OCI-LY7 (cell line): ENCODE measurements at regions not wholly inside any gene's neighbourhood (a gene's known extent, or its start where the extent isn't known, plus 50 kb on each side); places are given as distances from the start of the nearest gene placed in this dataset.

Experiments used
- BruUV-seq: library from RNA; stranded (reverse); fragments of 400-500 nt; replicated peaks from 2 replicates; lab custom pipeline; 2021; lab: Mats Ljungman, UMichigan
- CTCF ChIA-PET: fragments of 300-600 bp; sonication (Branson Sonifier 250); formaldehyde crosslinking; loops from one replicate; lab custom pipeline; 2022; ENCODE audit warnings: antibody characterized with exemption; ENCODE audit not compliant: unreplicated experiment; lab: Charles Lee
- POLR2A ChIA-PET: fragments of 300-600 bp; sonication (Branson Sonifier 250); formaldehyde crosslinking; loops from one replicate; lab custom pipeline; 2022; ENCODE audit warnings: antibody characterized with exemption; lab: Charles Lee
- DNase-seq: peaks from one replicate; pipeline ENCODE4 v3.0.0-alpha.2; 2015; ENCODE audit warnings: low spot score
- H2AFZ ChIP-seq: fragments of 200-600 bp; sonication (generic), shearing (Covaris generic); 2 replicates; pipeline ENCODE4 v1.6.1; 2014; ENCODE audit warnings: mild to moderate bottlenecking, antibody characterized with exemption, low read length, moderate library complexity
- H3K27ac ChIP-seq: fragments of 200-600 bp; sonication (generic); 2 replicates; pipeline ENCODE4 v1.5.1; 2014; ENCODE audit warnings: mixed run types, low read depth, mild to moderate bottlenecking, moderate library complexity, low read length, inconsistent platforms; ENCODE audit not compliant: poor library complexity, severe bottlenecking
- H3K36me3 ChIP-seq: fragments of 200-600 bp; sonication (generic); 2 replicates; pipeline ENCODE4 v1.6.1; 2014; ENCODE audit warnings: mild to moderate bottlenecking, antibody characterized with exemption, low read length, moderate library complexity, mixed read lengths; ENCODE audit not compliant: insufficient read depth
- H3K4me1 ChIP-seq: fragments of 200-600 bp; sonication (generic); 2 replicates; pipeline ENCODE4 v1.5.1; 2014; ENCODE audit warnings: mild to moderate bottlenecking, low read length; ENCODE audit not compliant: insufficient read depth, poor library complexity, severe bottlenecking
- H3K4me2 ChIP-seq: fragments of 200-600 bp; sonication (generic); 2 replicates; pipeline ENCODE4 v1.6.1; 2014; ENCODE audit warnings: mild to moderate bottlenecking, low read length
- H3K4me3 ChIP-seq: fragments of 200-600 bp; sonication (generic); 2 replicates; pipeline ENCODE4 v1.5.1; 2014; ENCODE audit warnings: mild to moderate bottlenecking, low read depth, low read length; ENCODE audit not compliant: poor library complexity, severe bottlenecking
- H3K79me2 ChIP-seq: fragments of 200-600 bp; sonication (generic); 2 replicates; pipeline ENCODE4 v1.6.1; 2016; ENCODE audit warnings: low read depth, mild to moderate bottlenecking, low read length, moderate library complexity, mixed read lengths; ENCODE audit not compliant: insufficient read depth
- H3K9me2 ChIP-seq: fragments of 200-600 bp; sonication (generic); 2 replicates; pipeline ENCODE4 v1.6.1; 2016; ENCODE audit warnings: mild to moderate bottlenecking, low read length, mixed read lengths; ENCODE audit not compliant: insufficient read depth
- H3K9me3 ChIP-seq: fragments of 200-600 bp; sonication (generic); 2 replicates; pipeline ENCODE4 v1.6.1; 2014; ENCODE audit warnings: mild to moderate bottlenecking, mixed run types, low read length, mixed read lengths
- H4K20me1 ChIP-seq: fragments of 200-600 bp; sonication (generic); 2 replicates; pipeline ENCODE4 v1.6.1; 2014; ENCODE audit warnings: mild to moderate bottlenecking, antibody characterized with exemption, low read length, moderate library complexity, mixed read lengths; ENCODE audit not compliant: insufficient read depth
- CTCF ChIP-seq: fragments of 200-600 bp; sonication (generic); conservative IDR thresholded peaks from 2 replicates; pipeline ENCODE4 v1.5.1; 2014; ENCODE audit warnings: mild to moderate bottlenecking, antibody characterized with exemption, low read length, moderate library complexity, mixed read lengths
- EZH2phosphoT487 ChIP-seq: fragments of 200-600 bp; sonication (generic); IDR thresholded peaks from 2 replicates; pipeline ENCODE4 v1.6.1; 2018; ENCODE audit warnings: low read depth, borderline replicate concordance, mild to moderate bottlenecking, mixed run types, antibody characterized with exemption, low read length, moderate library complexity, mixed read lengths
- intact Hi-C: fragments of 100-400 bp; cut with micrococcal nuclease; formaldehyde crosslinking; loops from one replicate; pipeline ENCODE4 v1.10.0; 2022; ENCODE audit not compliant: unreplicated experiment

DNA sequence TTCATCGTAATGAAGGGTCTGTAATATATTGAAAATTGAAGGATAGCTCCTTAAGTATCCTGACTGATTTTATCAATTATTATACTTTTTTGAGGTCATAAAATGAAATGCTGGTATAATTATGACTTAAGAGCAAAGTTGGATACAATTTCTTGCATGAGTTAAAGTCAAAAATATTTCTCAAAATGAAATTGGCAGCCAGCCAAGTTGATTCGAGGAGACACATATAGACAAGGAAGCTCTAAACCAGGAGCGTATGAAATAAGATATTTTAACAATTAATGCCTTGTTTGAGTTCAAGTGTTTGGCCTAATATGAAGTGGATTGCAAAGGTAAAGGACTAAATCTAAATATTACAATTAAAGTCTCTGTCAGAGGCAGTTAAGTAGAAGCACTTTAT lies 260.4 kb upstream of the DSEL start:
- intact Hi-C loops, result no loop called here
- no TSS peak for BruUV-seq

GRCh38 chr18:67771271-67771670 lies 254.8 kb upstream of the DSEL start:
- no peaks in the 10 kb centered on the region for H3K79me2 ChIP-seq
- no peak overlapping the region for H2AFZ ChIP-seq
- H3K4me3 ChIP-seq, result no peak overlapping the region
- no peaks in the 10 kb centered on the region for H3K9me3 ChIP-seq
- no peaks in the 10 kb centered on the region for H3K4me1 ChIP-seq
- TF ChIP-seq EZH2phosphoT487, result no peak
- TF ChIP-seq CTCF, result no peak
- CTCF ChIA-PET, result no interaction called here
- H3K27ac ChIP-seq, result no peak overlapping the region
- no peak for DNase-seq
- intact Hi-C loops, result no loop called here
- H4K20me1 ChIP-seq, result no peaks in the 10 kb centered on the region
- no TSS peak for BruUV-seq
- H3K9me2 ChIP-seq, result no peaks in the 10 kb centered on the region
- H3K36me3 ChIP-seq, result no peaks in the 10 kb centered on the region
- POLR2A ChIA-PET, result interaction anchor here (0.5 kb wide), 1 partner anchor 221 kb away, joined by 3 read pairs; no protein-coding TSS in a partner anchor
- no peak overlapping the region for H3K4me2 ChIP-seq

More for the DNA sequence above, 260.4 kb upstream of the DSEL start:
- ChIA-PET POLR2A (no interaction called here), CTCF (no interaction called here)
- TF ChIP-seq EZH2phosphoT487 (no peak), CTCF (no peak)
- H3K36me3 ChIP-seq, result no peaks in the 10 kb centered on the region
- no peaks in the 10 kb centered on the region for H4K20me1 ChIP-seq
- H3K4me2 ChIP-seq, result no peak overlapping the region
- no peak for DNase-seq
- H3K9me2 ChIP-seq, result no peaks in the 10 kb centered on the region
- H3K79me2 ChIP-seq, result no peaks in the 10 kb centered on the region
- no peaks in the 10 kb centered on the region for H3K4me1 ChIP-seq
- H2AFZ ChIP-seq, result no peak overlapping the region
- H3K4me3 ChIP-seq, result no peak overlapping the region
- no peak overlapping the region for H3K27ac ChIP-seq
- H3K9me3 ChIP-seq, result no peaks in the 10 kb centered on the region

DNA sequence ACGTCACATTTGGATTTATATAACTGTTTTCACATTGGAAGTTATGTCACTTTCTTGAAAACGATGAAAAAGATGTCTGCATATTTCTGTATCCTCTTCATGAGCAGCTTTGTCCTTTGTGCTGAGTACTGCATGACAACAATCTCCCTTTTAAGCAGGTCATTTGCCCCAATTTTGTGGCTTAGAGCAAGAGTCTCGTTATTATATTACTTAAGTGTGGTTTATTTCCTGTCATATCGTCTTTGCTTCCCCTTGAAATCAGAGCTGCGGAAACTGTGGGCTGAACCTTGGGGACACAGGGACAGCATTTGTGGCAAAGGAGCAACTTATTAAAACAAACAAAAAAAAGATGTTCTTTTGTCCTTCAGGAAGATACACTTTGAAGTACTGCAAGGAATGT lies 254.0 kb upstream of the DSEL start:
- no peak overlapping the region for H3K4me3 ChIP-seq
- H3K4me1 ChIP-seq, result no peaks in the 10 kb centered on the region
- H3K9me3 ChIP-seq, result no peaks in the 10 kb centered on the region
- CTCF ChIA-PET, result no interaction called here
- intact Hi-C loops, result no loop called here
- no peak overlapping the region for H3K4me2 ChIP-seq
- no peak for TF ChIP-seq CTCF
- TF ChIP-seq EZH2phosphoT487, result no peak
- no peaks in the 10 kb centered on the region for H4K20me1 ChIP-seq
- no peaks in the 10 kb centered on the region for H3K36me3 ChIP-seq
- H3K79me2 ChIP-seq, result no peaks in the 10 kb centered on the region
- no peak overlapping the region for H2AFZ ChIP-seq
- BruUV-seq, result no TSS peak
- H3K9me2 ChIP-seq, result no peaks in the 10 kb centered on the region
- DNase-seq, result no peak
- POLR2A ChIA-PET, result interaction anchor here (0.5 to 1.0 kb wide), 2 partner anchors 56 to 222 kb away, joined by 3 read pairs; no protein-coding TSS in a partner anchor
- H3K27ac ChIP-seq, result no peak overlapping the region
